Coronary artery (tissue), 2 donors: ENCODE measurements at regions not wholly inside any gene's neighbourhood (a gene's known extent, or its start where the extent isn't known, plus 50 kb on each side); places are given as distances from the start of the nearest gene placed in this dataset.
A peak's percentile ranks its signal among the peaks of the same experiment; 100 is the strongest.

Source experiments
- DNase-seq: peaks from one replicate; pipeline ENCODE4 v3.0.0-alpha.2; 2017; ENCODE audit warnings: low spot score
- H3K27ac ChIP-seq, 2 donors: fragments of 200-600 bp; sonication (generic); one replicate each; pipeline ENCODE4 v1.5.1; 2016 to 2019
- H3K4me3 ChIP-seq: fragments of 200-600 bp; sonication (generic); 2 replicates; pipeline ENCODE4 v1.5.1; 2016; ENCODE audit warnings: mild to moderate bottlenecking, moderate library complexity
- TF ChIP-seq, protein P1 (sequence below): fragments of 200-600 bp; sonication (generic); IDR thresholded peaks from one replicate; pipeline ENCODE4 v1.5.1; 2019; ENCODE audit warnings: antibody characterized with exemption

DNA sequence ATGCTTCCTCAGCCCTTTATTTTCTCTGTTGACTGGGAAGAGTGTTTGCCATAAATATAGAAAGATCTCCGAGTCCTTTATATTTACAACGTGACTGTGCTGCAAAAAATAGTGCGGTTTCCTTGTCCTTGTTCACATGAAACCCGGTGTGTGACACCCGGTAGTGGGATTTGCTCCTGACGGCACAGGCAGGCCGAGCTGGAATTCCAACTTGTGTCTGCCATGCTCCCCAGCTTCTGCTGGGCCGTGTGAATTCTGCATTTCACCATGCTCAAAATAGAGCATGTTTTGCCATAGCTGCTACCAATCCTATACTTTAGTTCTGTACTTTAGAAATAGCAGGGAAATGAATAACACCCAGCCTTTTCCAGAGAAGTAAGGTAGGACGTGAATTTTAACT, 60.3 kb upstream of the PDE10A start:
- TF ChIP-seq, protein P1, sequence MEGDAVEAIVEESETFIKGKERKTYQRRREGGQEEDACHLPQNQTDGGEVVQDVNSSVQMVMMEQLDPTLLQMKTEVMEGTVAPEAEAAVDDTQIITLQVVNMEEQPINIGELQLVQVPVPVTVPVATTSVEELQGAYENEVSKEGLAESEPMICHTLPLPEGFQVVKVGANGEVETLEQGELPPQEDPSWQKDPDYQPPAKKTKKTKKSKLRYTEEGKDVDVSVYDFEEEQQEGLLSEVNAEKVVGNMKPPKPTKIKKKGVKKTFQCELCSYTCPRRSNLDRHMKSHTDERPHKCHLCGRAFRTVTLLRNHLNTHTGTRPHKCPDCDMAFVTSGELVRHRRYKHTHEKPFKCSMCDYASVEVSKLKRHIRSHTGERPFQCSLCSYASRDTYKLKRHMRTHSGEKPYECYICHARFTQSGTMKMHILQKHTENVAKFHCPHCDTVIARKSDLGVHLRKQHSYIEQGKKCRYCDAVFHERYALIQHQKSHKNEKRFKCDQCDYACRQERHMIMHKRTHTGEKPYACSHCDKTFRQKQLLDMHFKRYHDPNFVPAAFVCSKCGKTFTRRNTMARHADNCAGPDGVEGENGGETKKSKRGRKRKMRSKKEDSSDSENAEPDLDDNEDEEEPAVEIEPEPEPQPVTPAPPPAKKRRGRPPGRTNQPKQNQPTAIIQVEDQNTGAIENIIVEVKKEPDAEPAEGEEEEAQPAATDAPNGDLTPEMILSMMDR, result no peak
- no peak overlapping the region for H3K4me3 ChIP-seq
- no peak for DNase-seq
- no peak overlapping the region for H3K27ac ChIP-seq

DNA sequence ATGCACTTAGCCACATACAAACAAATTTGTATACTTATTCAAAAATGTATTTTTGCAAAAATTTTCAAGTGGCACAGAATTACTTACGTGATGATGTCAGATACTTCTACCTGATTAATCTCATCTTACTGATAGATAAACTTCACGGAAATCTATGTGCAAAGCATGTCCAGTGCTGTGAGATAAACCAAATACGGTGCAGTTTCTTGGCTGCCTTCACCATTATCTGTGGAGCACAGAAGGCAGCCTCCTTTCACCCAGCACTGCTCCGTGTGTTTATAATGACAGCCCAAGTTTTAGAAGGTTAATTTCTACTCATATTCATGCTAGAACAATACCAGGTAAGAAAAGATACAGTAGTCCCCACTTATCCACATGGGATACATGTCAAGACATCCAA, 59.0 kb upstream of the PDE10A start:
- DNase-seq, result no peak
- TF ChIP-seq, protein P1, result no peak
- Histone ChIP-seq H3K27ac (no peak overlapping the region), H3K4me3 (no peak overlapping the region)

DNA sequence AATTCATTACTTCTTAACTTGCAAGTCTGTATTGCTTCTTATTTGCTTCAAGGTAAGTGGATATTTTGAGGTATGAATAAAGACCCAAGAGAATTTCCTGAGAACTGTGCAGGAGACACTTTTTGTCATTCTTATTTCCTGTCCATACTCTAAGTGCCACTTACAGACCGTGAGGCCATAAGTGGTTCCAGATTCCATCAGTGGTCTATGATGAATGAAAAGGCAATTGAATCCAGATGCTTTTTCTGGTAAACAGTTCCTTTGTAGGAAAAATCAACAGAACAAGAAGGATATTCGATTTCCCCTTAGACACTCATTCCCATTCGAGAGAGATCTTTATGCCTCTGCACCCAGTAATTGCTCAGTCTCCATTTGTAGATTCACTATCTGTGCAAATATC, 58.3 kb upstream of the PDE10A start:
- TF ChIP-seq, protein P1, result no peak
- no peak for DNase-seq
- Histone ChIP-seq H3K27ac (no peak overlapping the region), H3K4me3 (no peak overlapping the region)

DNA sequence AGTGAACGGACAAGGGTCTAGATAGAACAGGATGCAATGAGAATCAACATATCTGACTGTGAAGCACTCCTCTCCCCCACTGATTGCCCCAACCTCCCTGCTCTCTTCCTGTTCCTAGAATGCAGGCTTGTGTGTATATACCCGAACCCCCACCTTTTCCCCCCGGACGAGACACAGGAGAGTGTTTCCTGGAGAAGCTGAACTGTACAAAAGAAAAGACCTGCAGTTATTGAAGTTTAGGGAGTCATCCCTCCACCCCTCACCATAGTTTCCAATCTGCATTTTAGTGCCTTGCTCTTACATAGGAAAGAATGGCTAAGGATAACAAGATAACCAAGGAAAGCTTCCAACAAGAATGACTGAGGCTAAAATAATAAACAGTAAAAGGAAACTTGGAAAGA, 55.5 kb upstream of the PDE10A start:
- Histone ChIP-seq H3K27ac (peak overlapping the region; percentile 37 to 85), H3K4me3 (peak overlapping the region; percentile 36)
- TF ChIP-seq, protein P1, result no peak
- DNase-seq, result no peak

DNA sequence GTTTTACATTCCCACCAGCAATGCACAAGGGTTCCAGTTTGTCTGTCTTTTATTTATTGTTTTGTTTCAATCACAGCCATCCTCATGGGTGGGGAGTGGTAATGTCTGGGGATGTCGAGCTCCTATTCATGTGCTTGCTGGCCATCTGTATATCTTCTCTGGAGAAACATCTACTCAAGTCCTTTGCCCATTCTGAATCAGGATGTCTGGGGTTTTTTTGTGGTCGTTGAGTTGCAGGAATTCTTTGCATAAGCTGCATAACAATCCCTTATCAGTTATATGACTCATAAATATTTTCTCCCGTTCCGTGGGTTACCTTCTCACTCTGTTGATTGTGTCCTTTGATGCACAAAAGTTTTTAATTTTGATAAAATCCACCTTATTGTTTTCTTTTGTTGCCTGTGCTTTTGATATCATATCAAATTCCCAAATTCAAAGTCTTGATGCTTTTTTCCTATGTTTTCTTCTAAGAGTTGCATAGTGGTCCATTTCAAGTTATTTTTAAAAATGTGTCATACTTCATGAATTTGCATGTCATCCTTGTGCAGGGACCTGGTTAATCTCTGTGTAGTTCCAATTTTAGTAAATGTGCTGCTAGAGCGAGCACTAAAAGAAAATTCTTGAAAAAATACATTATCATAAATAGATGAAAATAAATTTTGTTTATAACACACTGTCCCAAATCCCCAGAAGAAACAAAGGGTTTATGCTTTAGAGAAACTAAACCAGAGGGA, 54.9 kb upstream of the PDE10A start:
- TF ChIP-seq, protein P1, result no peak
- DNase-seq, result no peak
- H3K27ac ChIP-seq, result peak overlapping the region; percentile 37 to 85
- H3K4me3 ChIP-seq, result peak overlapping the region; percentile 36

DNA sequence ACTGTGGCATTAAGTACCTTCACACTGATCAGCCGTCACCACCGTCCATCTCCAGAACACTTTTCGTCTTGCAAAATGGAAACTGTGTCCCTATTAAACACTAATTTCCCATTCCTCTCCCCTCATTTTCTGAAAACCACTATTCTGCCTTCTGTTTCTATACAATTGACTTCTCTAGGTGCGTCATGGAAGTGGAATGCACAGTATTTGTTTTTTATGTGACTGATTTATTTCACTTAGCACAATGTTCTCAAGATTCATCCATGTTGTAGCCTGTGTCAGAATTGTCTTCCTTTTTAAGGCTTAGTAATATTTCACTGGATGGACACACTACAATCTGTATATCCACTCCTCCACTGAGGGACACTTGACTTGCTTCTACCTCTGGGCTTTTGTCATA, 53.8 kb upstream of the PDE10A start:
- TF ChIP-seq, protein P1, result no peak
- no peak overlapping the region for H3K4me3 ChIP-seq
- H3K27ac ChIP-seq, result no peak overlapping the region
- DNase-seq, result no peak

DNA sequence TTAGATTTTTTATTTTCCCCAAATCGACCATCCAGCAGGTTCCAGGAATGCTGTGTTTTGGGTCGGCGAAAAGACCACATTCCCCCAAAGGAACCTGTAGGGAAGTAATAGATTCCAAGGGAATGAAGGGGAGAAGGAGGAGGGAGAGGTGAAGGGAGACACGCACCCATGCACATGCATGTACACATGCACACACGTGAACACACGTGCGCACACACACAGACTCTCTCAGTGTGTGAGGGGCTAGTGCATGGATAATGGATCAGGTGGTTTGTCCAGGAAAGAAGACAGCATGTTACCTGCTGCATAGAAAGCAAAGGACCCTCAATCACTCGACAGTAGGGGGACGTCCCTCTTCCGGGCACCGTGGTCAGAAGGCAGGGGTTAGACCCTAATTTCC, 52.4 kb upstream of the PDE10A start:
- Histone ChIP-seq H3K27ac (no peak overlapping the region), H3K4me3 (no peak overlapping the region)
- TF ChIP-seq, protein P1, result no peak
- no peak for DNase-seq
